ENCODE measurements at regions not wholly inside any gene's neighbourhood (a gene's known extent, or its start where the extent isn't known, plus 50 kb on each side); places are given as distances from the start of the nearest gene placed in this dataset.

DNA sequence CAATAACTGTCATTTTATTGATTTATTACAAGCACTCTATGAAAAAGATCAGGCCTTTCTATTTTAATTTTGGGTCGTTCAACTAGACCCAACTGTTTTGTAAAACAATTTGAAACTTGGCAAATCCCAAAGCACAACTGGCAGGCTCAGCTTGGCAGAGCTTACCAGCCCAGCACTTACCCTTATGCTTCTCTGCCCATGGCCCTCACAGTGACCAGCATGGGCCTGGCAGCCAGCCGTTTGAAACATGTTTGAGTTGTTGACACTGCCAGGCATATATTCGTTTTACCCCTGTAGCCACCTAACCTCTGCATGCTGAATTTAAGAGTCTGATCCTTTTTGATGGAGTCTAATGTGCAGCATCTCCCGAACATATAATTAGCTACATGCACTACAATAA, 796.7 kb upstream of the ADGRL2 start:
- 89% methylated on average over 4 of the region's 4 CpGs; no CpG with 5 or more reads in 1 of the 2 experiments for WGBS, 2 experiments (ENCODE audit: extremely low coverage in 1 of 2, insufficient coverage in 1 of 2, insufficient read length in 1 of 2, insufficient replicate concordance in 2 of 2, low coverage in 1 of 2, low lambda C conversion rate in 2 of 2, missing lambda C conversion rate in 1 of 2)
- DNase-seq (ENCODE audit: low read depth in 1 of 2, low spot score in 2 of 2) = no peak
- H3K27ac ChIP-seq (ENCODE audit: low read depth, low read length) = no peak overlapping the region
- H3K14ac ChIP-seq (ENCODE audit: insufficient read length) = no peak overlapping the region
- H3K23ac ChIP-seq (ENCODE audit: insufficient read length) = no peak overlapping the region
- H4K91ac ChIP-seq (replicated peaks; ENCODE audit: insufficient read length, low read length) = no peak overlapping the region
- no peak overlapping the region for H2AFZ ChIP-seq (ENCODE audit: low read length)
- no peaks in the 10 kb centered on the region for H3K36me3 ChIP-seq (ENCODE audit: control insufficient read depth in 2 of 4, insufficient read depth in 4 of 4, low read length in 3 of 4)
- H2BK5ac ChIP-seq (ENCODE audit: low read depth, low read length) = no peak overlapping the region
- no peak overlapping the region for H3K4me2 ChIP-seq (ENCODE audit: insufficient read depth in 1 of 2, low read depth in 2 of 2, low read length in 2 of 2)
- no peak overlapping the region for H3K4ac ChIP-seq (replicated peaks; ENCODE audit: insufficient read length, low read depth, low read length)
- no peak overlapping the region for H2BK120ac ChIP-seq (replicated peaks; ENCODE audit: low read depth, low read length)
- CTCF ChIA-PET (ENCODE audit: partially characterized antibody) = no interaction called here
- no peaks in the 10 kb centered on the region for H3K79me1 ChIP-seq (ENCODE audit: low read depth, low read length)
- H4K8ac ChIP-seq (ENCODE audit: extremely low read depth, insufficient read depth, low read length) = no peak overlapping the region
- peaks cover 0 to 9% of the 10 kb centered on the region in 2 experiments; a peak in 2 of 4 replicates for H3K9me3 ChIP-seq (ENCODE audit: insufficient read depth in 2 of 2, low read depth in 1 of 2, low read length in 1 of 2)
- FAIRE-seq = no peak
- H3K18ac ChIP-seq (ENCODE audit: extremely low read depth, low read length) = no peak overlapping the region
- no peaks in the 10 kb centered on the region for H3K79me2 ChIP-seq (ENCODE audit: control insufficient read depth in 1 of 2, insufficient read depth in 2 of 2, low read length in 2 of 2)
- no peak overlapping the region for H4K5ac ChIP-seq (ENCODE audit: insufficient read length, low read depth, low read length)
- no peak overlapping the region for H2BK12ac ChIP-seq (ENCODE audit: low read depth, low read length)
- no peak overlapping the region for H2AK5ac ChIP-seq (ENCODE audit: low read depth, low read length)
- no peaks in the 10 kb centered on the region for H4K20me1 ChIP-seq (replicated peaks in 1 of 2; ENCODE audit: control insufficient read depth in 1 of 2, insufficient read depth in 2 of 2, low read length in 2 of 2)
- TF ChIP-seq BACH1 (IDR thresholded peaks at IDR 0.05; ENCODE audit: low read length) = no peak
- TF ChIP-seq JUND (IDR thresholded peaks at IDR 0.05; ENCODE audit: low read length) = no peak
- no peak for TF ChIP-seq TCF12 (IDR thresholded peaks at IDR 0.05; ENCODE audit: low read depth, low read length)
- no peak for TF ChIP-seq RAD21 (IDR thresholded peaks at IDR 0.05 in 1 of 2, conservative IDR thresholded peaks at IDR 0.05 in 1 of 2; ENCODE audit: low read depth in 2 of 2, low read length in 2 of 2)
- no peak for TF ChIP-seq CEBPB (IDR thresholded peaks at IDR 0.05; ENCODE audit: low read depth, low read length)
- TF ChIP-seq CBX5 (IDR thresholded peaks at IDR 0.05; ENCODE audit: low read depth, low read length) = no peak
- no peak overlapping the region for H3K56ac ChIP-seq (replicated peaks; ENCODE audit: insufficient read length, low read depth, low read length)
- no peak overlapping the region for H2BK20ac ChIP-seq (ENCODE audit: low read length)
- no peak overlapping the region for H2BK15ac ChIP-seq (ENCODE audit: low read length)
- no peak overlapping the region for H3K9ac ChIP-seq (replicated peaks in 1 of 4; ENCODE audit: extremely low read depth in 1 of 4, low read depth in 3 of 4, low read length in 3 of 4)
- H3K27me3 ChIP-seq (replicated peaks in 1 of 4; ENCODE audit: control insufficient read depth in 3 of 4, extremely low read depth in 1 of 4, insufficient read depth in 3 of 4, low read length in 3 of 4) = no peaks in the 10 kb centered on the region
- H3K4me3 ChIP-seq (ENCODE audit: extremely low read depth in 1 of 4, insufficient read depth in 2 of 4, low read depth in 3 of 4, low read length in 4 of 4) = no peak overlapping the region
- H3K4me1 ChIP-seq (replicated peaks in 1 of 4; ENCODE audit: control insufficient read depth in 3 of 4, insufficient read depth in 4 of 4, low read length in 3 of 4) = no peaks in the 10 kb centered on the region
- no peaks in the 10 kb centered on the region for H3K23me2 ChIP-seq (ENCODE audit: low read depth, low read length)
- POLR2A ChIA-PET (ENCODE audit: partially characterized antibody) = no interaction called here

Data from H1 (cell line).